ENCODE measurements at regions not wholly inside any gene's neighbourhood (a gene's known extent, or its start where the extent isn't known, plus 50 kb on each side); places are given as distances from the start of the nearest gene placed in this dataset.

- H3K79me2 ChIP-seq (ENCODE audit: insufficient read depth) = no peaks in the 10 kb centered on the region
- no peak overlapping the region for H3K9ac ChIP-seq
- no peak overlapping the region for H2AFZ ChIP-seq (ENCODE audit: low read depth)
- POLR2A ChIA-PET = no interaction called here
- no peaks in the 10 kb centered on the region for H3F3A ChIP-seq (replicated peaks; ENCODE audit: insufficient read depth)
- 73% methylated on average over 12 of the region's 19 CpGs for WGBS (ENCODE audit: low lambda C conversion rate)
- TF ChIP-seq RAD21 (IDR thresholded peaks at IDR 0.05; ENCODE audit: low read length) = no peak
- TF ChIP-seq SMC3 (IDR thresholded peaks at IDR 0.05; ENCODE audit: low read depth, low read length) = no peak
- no peak for TF ChIP-seq EZH2phosphoT487 (IDR thresholded peaks at IDR 0.05; ENCODE audit: borderline replicate concordance, low read depth)
- no peak for TF ChIP-seq RFX5 (IDR thresholded peaks at IDR 0.05; ENCODE audit: low read length)
- no peak for TF ChIP-seq FOXM1 (IDR thresholded peaks at IDR 0.05; ENCODE audit: low read depth)
- CTCF ChIA-PET = no interaction called here
- peaks cover 0 to 2% of the 10 kb centered on the region in 2 experiments; a peak in 1 of 4 replicates for H3K4me1 ChIP-seq (ENCODE audit: control insufficient read depth in 1 of 2, insufficient read depth in 2 of 2, low read depth in 1 of 2, low read length in 1 of 2)
- H3K27ac ChIP-seq (ENCODE audit: low read depth in 2 of 2, low read length in 1 of 2) = no peak overlapping the region
- no peak overlapping the region for H3K4me2 ChIP-seq
- no peaks in the 10 kb centered on the region for H3K27me3 ChIP-seq (ENCODE audit: insufficient read depth)
- H4K20me1 ChIP-seq (ENCODE audit: insufficient read depth) = no peaks in the 10 kb centered on the region
- no peak overlapping the region for H3K4me3 ChIP-seq (ENCODE audit: low read depth in 2 of 2, low read length in 1 of 2)
- no peaks in the 10 kb centered on the region for H3K36me3 ChIP-seq (replicated peaks in 1 of 2; ENCODE audit: control insufficient read depth in 1 of 2, insufficient read depth in 2 of 2, low read length in 1 of 2)
- H3K9me2 ChIP-seq = no peaks in the 10 kb centered on the region
- DNase-seq = no peak
- H3K9me3 ChIP-seq = peaks cover 4% of the 10 kb centered on the region; the same call in 1 of the 2 replicates
Measured at GRCh38 chr6:167552961-167553735, 228.3 kb downstream of the TTLL2 start.

- TF ChIP-seq SIN3A (IDR thresholded peaks at IDR 0.05; ENCODE audit: borderline replicate concordance, low read depth, low read length) (no peak), RCOR1 (IDR thresholded peaks at IDR 0.05; ENCODE audit: low read length) (no peak), EZH2phosphoT487 (IDR thresholded peaks at IDR 0.05; ENCODE audit: borderline replicate concordance, low read depth) (no peak), GATA2 (CRISPR knock-in tag; IDR thresholded peaks at IDR 0.05) (no peak), NFIC (IDR thresholded peaks at IDR 0.05; ENCODE audit: borderline replicate concordance) (no peak), NRF1 (IDR thresholded peaks at IDR 0.05; ENCODE audit: low read depth, low read length) (no peak), GABPA (IDR thresholded peaks at IDR 0.05; ENCODE audit: low read depth) (no peak), ELF1 (IDR thresholded peaks at IDR 0.05) (no peak), FOSL2 (IDR thresholded peaks at IDR 0.05; ENCODE audit: borderline replicate concordance, low read depth) (no peak), REST (IDR thresholded peaks at IDR 0.05; ENCODE audit: low read depth, low read length) (no peak), JUND (IDR thresholded peaks at IDR 0.05) (no peak), RFX5 (IDR thresholded peaks at IDR 0.05; ENCODE audit: low read length) (no peak), RXRA (IDR thresholded peaks at IDR 0.05; ENCODE audit: borderline replicate concordance, low read depth) (no peak), FOXJ3 (CRISPR knock-in tag; IDR thresholded peaks at IDR 0.05) (no peak), PBX3 (IDR thresholded peaks at IDR 0.05) (no peak), CTCF (IDR thresholded peaks at IDR 0.05) (no peak), MAX (IDR thresholded peaks at IDR 0.05; ENCODE audit: low read depth) (no peak), IRF3 (IDR thresholded peaks at IDR 0.05; ENCODE audit: low read depth, low read length) (no peak)
- Histone ChIP-seq H3K27ac (ENCODE audit: low read depth in 2 of 2, low read length in 1 of 2) (no peak overlapping the region), H4K20me1 (ENCODE audit: insufficient read depth) (no peaks in the 10 kb centered on the region), H3K4me1 (ENCODE audit: control insufficient read depth in 1 of 2, insufficient read depth in 2 of 2, low read depth in 1 of 2, low read length in 1 of 2) (peaks cover 0 to 2% of the 10 kb centered on the region in 2 experiments; a peak in 1 of 4 replicates), H3K9me3 (0 out of 2 replicates have a peak, but pooled peaks cover 4% of the 10 kb centered on the region), H3K79me2 (ENCODE audit: insufficient read depth) (no peaks in the 10 kb centered on the region), H3K36me3 (replicated peaks in 1 of 2; ENCODE audit: control insufficient read depth in 1 of 2, insufficient read depth in 2 of 2, low read length in 1 of 2) (no peaks in the 10 kb centered on the region), H2AFZ (ENCODE audit: low read depth) (no peak overlapping the region), H3K27me3 (ENCODE audit: insufficient read depth) (no peaks in the 10 kb centered on the region), H3K4me2 (no peak overlapping the region), H3K9ac (no peak overlapping the region), H3K9me2 (no peaks in the 10 kb centered on the region), H3K4me3 (ENCODE audit: low read depth in 2 of 2, low read length in 1 of 2) (no peak overlapping the region), H3F3A (replicated peaks; ENCODE audit: insufficient read depth) (no peaks in the 10 kb centered on the region)
- ChIA-PET CTCF (no interaction called here), POLR2A (no interaction called here)
- no peak for DNase-seq
- 71% methylated on average over 4 of the region's 9 CpGs for WGBS (ENCODE audit: low lambda C conversion rate)
Measured at GRCh38 chr6:167553736-167554119, 228.8 kb downstream of the TTLL2 start.

Data from SK-N-SH (cell line).